Endodermal cell (in vitro differentiated cells): ENCODE measurements at regions not wholly inside any gene's neighbourhood (a gene's known extent, or its start where the extent isn't known, plus 50 kb on each side); places are given as distances from the start of the nearest gene placed in this dataset.
A peak's percentile ranks its signal among the peaks of the same experiment; 100 is the strongest.
"Not testable (repeated sequence)": the region's sequence is repeated elsewhere in the genome, so short reads cannot be mapped to it uniquely, and the experiment has no call there.

Source experiments
- DNase-seq: peaks from one replicate; pipeline ENCODE4 v3.0.0-alpha.2; 2017
- H3K27ac ChIP-seq: 2 replicates; pipeline ENCODE4 v1.5.1; 2013; ENCODE audit warnings: mild to moderate bottlenecking, low read depth, low read length, moderate library complexity
- H3K27me3 ChIP-seq: 2 replicates; pipeline ENCODE4 v1.6.1; 2013; ENCODE audit warnings: mild to moderate bottlenecking, low read length, moderate library complexity; ENCODE audit not compliant: insufficient read depth, control insufficient read depth, poor library complexity, severe bottlenecking
- H3K36me3 ChIP-seq: 2 replicates; pipeline ENCODE4 v1.7.0; 2013; ENCODE audit warnings: mild to moderate bottlenecking, low read length, moderate library complexity; ENCODE audit not compliant: control insufficient read depth, insufficient read depth
- H3K4me1 ChIP-seq: one replicate; pipeline ENCODE4 v1.7.0; 2013; ENCODE audit warnings: low read length; ENCODE audit not compliant: control insufficient read depth, insufficient read depth
- H3K4me3 ChIP-seq: 2 replicates; pipeline ENCODE4 v1.5.1; 2013; ENCODE audit warnings: mild to moderate bottlenecking, low read length, moderate library complexity
- H3K9ac ChIP-seq: 2 replicates; pipeline ENCODE4 v1.6.1; 2013; ENCODE audit warnings: mild to moderate bottlenecking, low read length, moderate library complexity; ENCODE audit not compliant: poor library complexity, severe bottlenecking; ENCODE audit errors: extremely low read depth
- H3K9me3 ChIP-seq: 2 replicates; pipeline ENCODE4 v1.6.1; 2013; ENCODE audit warnings: mild to moderate bottlenecking, low read length, moderate library complexity; ENCODE audit not compliant: control insufficient read depth
- H3K27ac Mint-ChIP-seq: 2 replicates; pipeline ENCODE4 v1.8.0; 2020; ENCODE audit warnings: mixed read lengths
- H3K27me3 Mint-ChIP-seq: 2 replicates; pipeline ENCODE4 v1.8.0; 2021; ENCODE audit warnings: mild to moderate bottlenecking, mixed read lengths; ENCODE audit not compliant: insufficient read depth
- H3K36me3 Mint-ChIP-seq: 2 replicates; pipeline ENCODE4 v1.8.0; 2020; ENCODE audit warnings: low read depth, mixed read lengths
- H3K4me1 Mint-ChIP-seq: 2 replicates; pipeline ENCODE4 v1.8.0; 2020; ENCODE audit warnings: mixed read lengths
- H3K4me3 Mint-ChIP-seq: 2 replicates; pipeline ENCODE4 v1.8.0; 2020; ENCODE audit warnings: mild to moderate bottlenecking, moderate library complexity, mixed read lengths
- H3K9me3 Mint-ChIP-seq: 2 replicates; pipeline ENCODE4 v1.8.0; 2020; ENCODE audit warnings: mild to moderate bottlenecking, mixed read lengths
- CTCF ChIP-seq: fragments of 200-600 bp; sonication (generic); conservative IDR thresholded peaks from 2 replicates; pipeline ENCODE4 v1.5.0; 2021; ENCODE audit warnings: antibody characterized with exemption, mild to moderate bottlenecking
- WGBS, 2 experiments: methylation state at CpG; one replicate each; pipeline versions ENCODE4 v1.1.5 to v1.1.7; 2013; ENCODE audit warnings: missing lambda C conversion rate in 2 of 2, mixed read lengths in 1 of 2; ENCODE audit not compliant: insufficient coverage in 1 of 2, insufficient read length in 1 of 2; 5-methylcytosine and 5-hydroxymethylcytosine counted together

DNA sequence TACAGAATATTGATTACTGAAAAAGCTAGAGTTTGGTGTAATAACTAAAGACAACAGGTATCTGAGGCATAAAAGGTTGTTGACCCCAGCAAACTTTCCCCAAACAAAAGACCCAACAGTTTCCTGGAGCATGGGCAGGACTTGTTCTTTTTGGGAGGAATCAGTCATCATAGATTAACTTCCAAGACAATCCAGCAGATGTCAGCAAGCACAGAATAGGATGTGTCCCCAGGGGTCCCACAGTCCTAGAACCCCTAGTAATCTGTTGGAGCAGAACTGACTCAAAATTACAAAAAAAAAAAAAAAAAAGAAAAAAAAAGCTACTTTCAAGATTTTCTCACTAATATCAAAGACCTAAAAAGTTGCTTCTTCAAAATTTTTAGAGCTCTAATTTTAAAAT is 564.7 kb upstream of the SLC39A10 start:
- peak; percentile 65 for TF ChIP-seq CTCF
- no peak overlapping the region for H3K9ac ChIP-seq
- DNase-seq, result peak; percentile 57
- Mint-ChIP-seq H3K4me3 (no peak overlapping the region), H3K36me3 (no peaks in the 10 kb centered on the region), H3K27me3 (no peaks in the 10 kb centered on the region), H3K27ac (peak overlapping the region; percentile 3), H3K4me1 (peaks cover 4% of the 10 kb centered on the region), H3K9me3 (no peaks in the 10 kb centered on the region)
- H3K9me3 ChIP-seq, result no peaks in the 10 kb centered on the region
- no peak overlapping the region for H3K27ac ChIP-seq
- peaks cover 4% of the 10 kb centered on the region for H3K4me1 ChIP-seq
- no peak overlapping the region for H3K4me3 ChIP-seq
- no peaks in the 10 kb centered on the region for H3K27me3 ChIP-seq
- no peaks in the 10 kb centered on the region for H3K36me3 ChIP-seq

GRCh38 chr2:195072806-195073205 is 584.2 kb upstream of the SLC39A10 start:
- Mint-ChIP-seq H3K9me3 (peaks cover 25% of the 10 kb centered on the region), H3K27me3 (peaks cover 37% of the 10 kb centered on the region), H3K4me3 (peak overlapping the region; percentile 63)
- not testable (repeated sequence) for H3K4me1 Mint-ChIP-seq, H3K27me3 ChIP-seq, H3K27ac Mint-ChIP-seq, H3K36me3 ChIP-seq, H3K9ac ChIP-seq, H3K9me3 ChIP-seq, H3K36me3 Mint-ChIP-seq, H3K4me1 ChIP-seq, H3K27ac ChIP-seq, H3K4me3 ChIP-seq
- DNase-seq, result peak; percentile 75
- WGBS, 2 experiments, result 40 to 42% methylated on average over 1 to 2 of the region's 13 CpGs

DNA sequence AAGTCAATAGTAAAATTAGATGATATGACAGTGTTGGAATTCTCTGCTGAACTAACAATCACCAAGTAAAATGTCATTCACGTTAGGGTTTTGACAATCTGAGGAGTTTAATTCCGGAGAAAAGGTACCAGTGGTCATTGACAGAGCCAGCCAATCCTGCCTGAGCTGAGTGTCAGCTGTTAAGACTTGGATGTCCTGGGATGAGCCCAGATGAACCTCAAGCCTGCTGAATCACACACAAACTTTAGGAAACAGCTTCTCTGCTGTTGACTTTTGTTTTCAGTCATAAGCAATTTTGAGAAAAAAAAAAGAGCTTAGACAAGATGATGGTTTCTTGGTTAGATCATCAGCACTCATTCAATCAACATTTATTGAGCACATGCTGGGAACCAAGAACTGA is 600.0 kb upstream of the SLC39A10 start:
- Histone ChIP-seq H3K4me3 (no peak overlapping the region), H3K27me3 (no peaks in the 10 kb centered on the region), H3K36me3 (no peaks in the 10 kb centered on the region), H3K27ac (no peak overlapping the region), H3K9me3 (no peaks in the 10 kb centered on the region), H3K9ac (no peak overlapping the region), H3K4me1 (no peaks in the 10 kb centered on the region)
- H3K9me3 Mint-ChIP-seq, result no peaks in the 10 kb centered on the region
- H3K4me3 Mint-ChIP-seq, result no peak overlapping the region
- no peak for TF ChIP-seq CTCF
- no peaks in the 10 kb centered on the region for H3K27me3 Mint-ChIP-seq
- WGBS, 2 experiments, result 80 to 86% methylated on average over 2 of the region's 2 CpGs
- DNase-seq, result no peak
- no peaks in the 10 kb centered on the region for H3K36me3 Mint-ChIP-seq
- no peak overlapping the region for H3K27ac Mint-ChIP-seq
- no peaks in the 10 kb centered on the region for H3K4me1 Mint-ChIP-seq

GRCh38 chr2:195055996-195056395 is 601.0 kb upstream of the SLC39A10 start:
- Histone ChIP-seq H3K9me3 (no peaks in the 10 kb centered on the region), H3K27me3 (no peaks in the 10 kb centered on the region), H3K36me3 (no peaks in the 10 kb centered on the region), H3K27ac (no peak overlapping the region), H3K4me3 (no peak overlapping the region), H3K9ac (no peak overlapping the region), H3K4me1 (no peaks in the 10 kb centered on the region)
- H3K27ac Mint-ChIP-seq, result no peak overlapping the region
- no peaks in the 10 kb centered on the region for H3K36me3 Mint-ChIP-seq
- TF ChIP-seq CTCF, result no peak
- no peak for DNase-seq
- H3K9me3 Mint-ChIP-seq, result no peaks in the 10 kb centered on the region
- no peaks in the 10 kb centered on the region for H3K4me1 Mint-ChIP-seq
- H3K27me3 Mint-ChIP-seq, result no peaks in the 10 kb centered on the region
- WGBS, 2 experiments, result 83 to 92% methylated on average over 2 of the region's 2 CpGs
- no peak overlapping the region for H3K4me3 Mint-ChIP-seq
